ENCODE measurements at regions not wholly inside any gene's neighbourhood (a gene's known extent, or its start where the extent isn't known, plus 50 kb on each side); places are given as distances from the start of the nearest gene placed in this dataset.

GRCh38 chr22:48104102-48104738 is 1341.8 kb downstream of the TBC1D22A start:
- Histone ChIP-seq H3K9me2 (ENCODE audit: insufficient read depth) (no peaks in the 10 kb centered on the region), H3K4me1 (ENCODE audit: insufficient read depth) (no peaks in the 10 kb centered on the region), H3K27ac (ENCODE audit: low read depth) (no peak overlapping the region), H3F3A (replicated peaks; ENCODE audit: low read depth) (no peaks in the 10 kb centered on the region), H3K27me3 (ENCODE audit: insufficient read depth) (no peaks in the 10 kb centered on the region), H3K4me2 (no peak overlapping the region), H3K36me3 (ENCODE audit: insufficient read depth) (no peaks in the 10 kb centered on the region), H3K79me2 (replicated peaks; ENCODE audit: insufficient read depth) (no peaks in the 10 kb centered on the region), H3K4me3 (no peak overlapping the region), H4K20me1 (replicated peaks; ENCODE audit: insufficient read depth) (no peaks in the 10 kb centered on the region), H2AFZ (no peak overlapping the region)
- Mint-ChIP-seq H3K27ac (no peak overlapping the region), H3K9me3 (peaks cover 14% of the 10 kb centered on the region), H3K4me1 (no peaks in the 10 kb centered on the region; the same call in 2 of the 3 replicates), H3K27me3 (ENCODE audit: insufficient read depth, low read depth, poor library complexity) (peaks cover 11% of the 10 kb centered on the region), H3K4me3 (no peak overlapping the region), H3K36me3 (ENCODE audit: low read depth) (peaks cover 3% of the 10 kb centered on the region; the same call in 1 of the 3 replicates)
- TF ChIP-seq, protein P1, sequence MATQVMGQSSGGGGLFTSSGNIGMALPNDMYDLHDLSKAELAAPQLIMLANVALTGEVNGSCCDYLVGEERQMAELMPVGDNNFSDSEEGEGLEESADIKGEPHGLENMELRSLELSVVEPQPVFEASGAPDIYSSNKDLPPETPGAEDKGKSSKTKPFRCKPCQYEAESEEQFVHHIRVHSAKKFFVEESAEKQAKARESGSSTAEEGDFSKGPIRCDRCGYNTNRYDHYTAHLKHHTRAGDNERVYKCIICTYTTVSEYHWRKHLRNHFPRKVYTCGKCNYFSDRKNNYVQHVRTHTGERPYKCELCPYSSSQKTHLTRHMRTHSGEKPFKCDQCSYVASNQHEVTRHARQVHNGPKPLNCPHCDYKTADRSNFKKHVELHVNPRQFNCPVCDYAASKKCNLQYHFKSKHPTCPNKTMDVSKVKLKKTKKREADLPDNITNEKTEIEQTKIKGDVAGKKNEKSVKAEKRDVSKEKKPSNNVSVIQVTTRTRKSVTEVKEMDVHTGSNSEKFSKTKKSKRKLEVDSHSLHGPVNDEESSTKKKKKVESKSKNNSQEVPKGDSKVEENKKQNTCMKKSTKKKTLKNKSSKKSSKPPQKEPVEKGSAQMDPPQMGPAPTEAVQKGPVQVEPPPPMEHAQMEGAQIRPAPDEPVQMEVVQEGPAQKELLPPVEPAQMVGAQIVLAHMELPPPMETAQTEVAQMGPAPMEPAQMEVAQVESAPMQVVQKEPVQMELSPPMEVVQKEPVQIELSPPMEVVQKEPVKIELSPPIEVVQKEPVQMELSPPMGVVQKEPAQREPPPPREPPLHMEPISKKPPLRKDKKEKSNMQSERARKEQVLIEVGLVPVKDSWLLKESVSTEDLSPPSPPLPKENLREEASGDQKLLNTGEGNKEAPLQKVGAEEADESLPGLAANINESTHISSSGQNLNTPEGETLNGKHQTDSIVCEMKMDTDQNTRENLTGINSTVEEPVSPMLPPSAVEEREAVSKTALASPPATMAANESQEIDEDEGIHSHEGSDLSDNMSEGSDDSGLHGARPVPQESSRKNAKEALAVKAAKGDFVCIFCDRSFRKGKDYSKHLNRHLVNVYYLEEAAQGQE (IDR thresholded peaks at IDR 0.05; ENCODE audit: unreplicated experiment): no peak
- TF ChIP-seq STAT1 (IDR thresholded peaks at IDR 0.05; ENCODE audit: unreplicated experiment) (no peak), NANOG (IDR thresholded peaks at IDR 0.05; ENCODE audit: borderline replicate concordance) (no peak), ZNF331 (CRISPR knock-in tag; IDR thresholded peaks at IDR 0.05; ENCODE audit: low read depth) (no peak), POLR2AphosphoS5 (IDR thresholded peaks at IDR 0.05; ENCODE audit: low read depth) (no peak)
- TF ChIP-seq, protein P2, sequence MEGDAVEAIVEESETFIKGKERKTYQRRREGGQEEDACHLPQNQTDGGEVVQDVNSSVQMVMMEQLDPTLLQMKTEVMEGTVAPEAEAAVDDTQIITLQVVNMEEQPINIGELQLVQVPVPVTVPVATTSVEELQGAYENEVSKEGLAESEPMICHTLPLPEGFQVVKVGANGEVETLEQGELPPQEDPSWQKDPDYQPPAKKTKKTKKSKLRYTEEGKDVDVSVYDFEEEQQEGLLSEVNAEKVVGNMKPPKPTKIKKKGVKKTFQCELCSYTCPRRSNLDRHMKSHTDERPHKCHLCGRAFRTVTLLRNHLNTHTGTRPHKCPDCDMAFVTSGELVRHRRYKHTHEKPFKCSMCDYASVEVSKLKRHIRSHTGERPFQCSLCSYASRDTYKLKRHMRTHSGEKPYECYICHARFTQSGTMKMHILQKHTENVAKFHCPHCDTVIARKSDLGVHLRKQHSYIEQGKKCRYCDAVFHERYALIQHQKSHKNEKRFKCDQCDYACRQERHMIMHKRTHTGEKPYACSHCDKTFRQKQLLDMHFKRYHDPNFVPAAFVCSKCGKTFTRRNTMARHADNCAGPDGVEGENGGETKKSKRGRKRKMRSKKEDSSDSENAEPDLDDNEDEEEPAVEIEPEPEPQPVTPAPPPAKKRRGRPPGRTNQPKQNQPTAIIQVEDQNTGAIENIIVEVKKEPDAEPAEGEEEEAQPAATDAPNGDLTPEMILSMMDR (conservative IDR thresholded peaks at IDR 0.05; ENCODE audit: low read depth in 2 of 2): no peak
- DNase-seq (ENCODE audit: low spot score): no peak
- no peak for ATAC-seq

DNA sequence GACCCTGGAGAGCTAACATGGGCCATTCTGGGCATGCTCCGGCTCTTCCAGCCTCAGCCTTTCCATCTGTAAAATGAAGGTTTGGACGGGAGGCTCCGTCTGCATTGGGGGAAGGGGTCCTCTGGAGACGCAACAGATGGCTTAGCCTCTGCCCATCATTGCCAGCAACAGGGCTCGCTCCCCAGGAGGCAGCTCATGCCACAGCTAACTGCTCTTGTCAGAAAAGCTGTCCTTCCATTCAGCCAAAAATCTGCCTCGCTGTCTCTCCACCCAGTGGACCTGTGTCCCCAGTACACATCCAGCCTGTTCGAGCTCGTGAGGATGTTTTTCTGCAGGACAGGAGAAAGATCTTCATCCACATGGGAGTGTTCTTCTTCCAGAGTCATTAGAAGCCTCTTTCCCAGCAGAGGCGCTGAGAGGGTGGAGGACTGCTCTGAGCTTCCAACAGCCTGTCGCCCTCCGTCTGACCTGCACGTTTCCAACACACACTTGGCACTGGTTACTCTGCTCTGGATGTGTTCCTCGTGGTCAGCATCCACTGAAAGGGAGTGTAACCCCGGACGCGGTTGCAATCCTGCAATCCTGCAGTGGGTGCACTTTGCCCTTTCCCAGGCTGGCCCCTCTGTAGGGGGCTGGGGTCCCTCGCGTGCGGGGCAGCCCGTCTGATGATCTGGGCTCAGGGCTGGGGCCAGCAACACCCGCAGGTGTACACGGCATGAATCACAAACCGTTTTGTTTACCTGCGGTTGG is 1340.9 kb downstream of the TBC1D22A start:
- no peak overlapping the region for H3K4me2 ChIP-seq
- no peaks in the 10 kb centered on the region for H3K9me2 ChIP-seq (ENCODE audit: insufficient read depth)
- H3K9me3 Mint-ChIP-seq: peaks cover 5% of the 10 kb centered on the region
- H3K4me3 ChIP-seq: no peak overlapping the region
- H3F3A ChIP-seq (replicated peaks; ENCODE audit: low read depth): no peaks in the 10 kb centered on the region
- no peak overlapping the region for H2AFZ ChIP-seq
- no peaks in the 10 kb centered on the region for H3K27me3 ChIP-seq (ENCODE audit: insufficient read depth)
- H3K27me3 Mint-ChIP-seq (ENCODE audit: insufficient read depth, low read depth, poor library complexity): peaks cover 11% of the 10 kb centered on the region
- H3K4me1 ChIP-seq (ENCODE audit: insufficient read depth): no peaks in the 10 kb centered on the region
- ATAC-seq (no peak), DNase-seq (ENCODE audit: low spot score) (no peak)
- H3K79me2 ChIP-seq (replicated peaks; ENCODE audit: insufficient read depth): no peaks in the 10 kb centered on the region
- no peaks in the 10 kb centered on the region; the same call in 2 of the 3 replicates for H3K4me1 Mint-ChIP-seq
- H4K20me1 ChIP-seq (replicated peaks; ENCODE audit: insufficient read depth): no peaks in the 10 kb centered on the region
- H3K36me3 ChIP-seq (ENCODE audit: insufficient read depth): no peaks in the 10 kb centered on the region
- no peak overlapping the region for H3K4me3 Mint-ChIP-seq
- 0 out of 3 replicates have a peak, but pooled peaks cover under 1% of the 10 kb centered on the region for H3K36me3 Mint-ChIP-seq (ENCODE audit: low read depth)
- H3K27ac ChIP-seq (ENCODE audit: low read depth): no peak overlapping the region
- no peak overlapping the region for H3K27ac Mint-ChIP-seq
- TF ChIP-seq JUNB (IDR thresholded peaks at IDR 0.05; ENCODE audit: unreplicated experiment) (no peak), ZNF114 (CRISPR knock-in tag; IDR thresholded peaks at IDR 0.05) (no peak)
- TF ChIP-seq, protein P3, sequence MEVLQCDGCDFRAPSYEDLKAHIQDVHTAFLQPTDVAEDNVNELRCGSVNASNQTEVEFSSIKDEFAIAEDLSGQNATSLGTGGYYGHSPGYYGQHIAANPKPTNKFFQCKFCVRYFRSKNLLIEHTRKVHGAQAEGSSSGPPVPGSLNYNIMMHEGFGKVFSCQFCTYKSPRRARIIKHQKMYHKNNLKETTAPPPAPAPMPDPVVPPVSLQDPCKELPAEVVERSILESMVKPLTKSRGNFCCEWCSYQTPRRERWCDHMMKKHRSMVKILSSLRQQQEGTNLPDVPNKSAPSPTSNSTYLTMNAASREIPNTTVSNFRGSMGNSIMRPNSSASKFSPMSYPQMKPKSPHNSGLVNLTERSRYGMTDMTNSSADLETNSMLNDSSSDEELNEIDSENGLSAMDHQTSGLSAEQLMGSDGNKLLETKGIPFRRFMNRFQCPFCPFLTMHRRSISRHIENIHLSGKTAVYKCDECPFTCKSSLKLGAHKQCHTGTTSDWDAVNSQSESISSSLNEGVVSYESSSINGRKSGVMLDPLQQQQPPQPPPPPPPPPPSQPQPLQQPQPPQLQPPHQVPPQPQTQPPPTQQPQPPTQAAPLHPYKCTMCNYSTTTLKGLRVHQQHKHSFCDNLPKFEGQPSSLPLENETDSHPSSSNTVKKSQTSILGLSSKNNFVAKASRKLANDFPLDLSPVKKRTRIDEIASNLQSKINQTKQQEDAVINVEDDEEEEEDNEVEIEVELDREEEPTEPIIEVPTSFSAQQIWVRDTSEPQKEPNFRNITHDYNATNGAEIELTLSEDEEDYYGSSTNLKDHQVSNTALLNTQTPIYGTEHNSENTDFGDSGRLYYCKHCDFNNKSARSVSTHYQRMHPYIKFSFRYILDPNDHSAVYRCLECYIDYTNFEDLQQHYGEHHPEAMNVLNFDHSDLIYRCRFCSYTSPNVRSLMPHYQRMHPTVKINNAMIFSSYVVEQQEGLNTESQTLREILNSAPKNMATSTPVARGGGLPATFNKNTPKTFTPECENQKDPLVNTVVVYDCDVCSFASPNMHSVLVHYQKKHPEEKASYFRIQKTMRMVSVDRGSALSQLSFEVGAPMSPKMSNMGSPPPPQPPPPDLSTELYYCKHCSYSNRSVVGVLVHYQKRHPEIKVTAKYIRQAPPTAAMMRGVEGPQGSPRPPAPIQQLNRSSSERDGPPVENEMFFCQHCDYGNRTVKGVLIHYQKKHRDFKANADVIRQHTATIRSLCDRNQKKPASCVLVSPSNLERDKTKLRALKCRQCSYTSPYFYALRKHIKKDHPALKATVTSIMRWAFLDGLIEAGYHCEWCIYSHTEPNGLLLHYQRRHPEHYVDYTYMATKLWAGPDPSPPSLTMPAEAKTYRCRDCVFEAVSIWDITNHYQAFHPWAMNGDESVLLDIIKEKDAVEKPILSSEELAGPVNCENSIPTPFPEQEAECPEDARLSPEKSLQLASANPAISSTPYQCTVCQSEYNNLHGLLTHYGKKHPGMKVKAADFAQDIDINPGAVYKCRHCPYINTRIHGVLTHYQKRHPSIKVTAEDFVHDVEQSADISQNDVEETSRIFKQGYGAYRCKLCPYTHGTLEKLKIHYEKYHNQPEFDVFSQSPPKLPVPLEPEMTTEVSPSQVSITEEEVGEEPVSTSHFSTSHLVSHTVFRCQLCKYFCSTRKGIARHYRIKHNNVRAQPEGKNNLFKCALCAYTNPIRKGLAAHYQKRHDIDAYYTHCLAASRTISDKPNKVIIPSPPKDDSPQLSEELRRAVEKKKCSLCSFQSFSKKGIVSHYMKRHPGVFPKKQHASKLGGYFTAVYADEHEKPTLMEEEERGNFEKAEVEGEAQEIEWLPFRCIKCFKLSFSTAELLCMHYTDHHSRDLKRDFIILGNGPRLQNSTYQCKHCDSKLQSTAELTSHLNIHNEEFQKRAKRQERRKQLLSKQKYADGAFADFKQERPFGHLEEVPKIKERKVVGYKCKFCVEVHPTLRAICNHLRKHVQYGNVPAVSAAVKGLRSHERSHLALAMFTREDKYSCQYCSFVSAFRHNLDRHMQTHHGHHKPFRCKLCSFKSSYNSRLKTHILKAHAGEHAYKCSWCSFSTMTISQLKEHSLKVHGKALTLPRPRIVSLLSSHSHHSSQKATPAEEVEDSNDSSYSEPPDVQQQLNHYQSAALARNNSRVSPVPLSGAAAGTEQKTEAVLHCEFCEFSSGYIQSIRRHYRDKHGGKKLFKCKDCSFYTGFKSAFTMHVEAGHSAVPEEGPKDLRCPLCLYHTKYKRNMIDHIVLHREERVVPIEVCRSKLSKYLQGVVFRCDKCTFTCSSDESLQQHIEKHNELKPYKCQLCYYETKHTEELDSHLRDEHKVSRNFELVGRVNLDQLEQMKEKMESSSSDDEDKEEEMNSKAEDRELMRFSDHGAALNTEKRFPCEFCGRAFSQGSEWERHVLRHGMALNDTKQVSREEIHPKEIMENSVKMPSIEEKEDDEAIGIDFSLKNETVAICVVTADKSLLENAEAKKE (CRISPR knock-in tag; IDR thresholded peaks at IDR 0.05): no peak

Data from GM23338 (cell line).